ENCODE measurements at regions not wholly inside any gene's neighbourhood (a gene's known extent, or its start where the extent isn't known, plus 50 kb on each side); places are given as distances from the start of the nearest gene placed in this dataset.

GRCh38 chr13:112140366-112140765, 73.4 kb downstream of the SOX1 start:
- ATAC-seq (no peak), DNase-seq (no peak)
- TF ChIP-seq, protein P1, sequence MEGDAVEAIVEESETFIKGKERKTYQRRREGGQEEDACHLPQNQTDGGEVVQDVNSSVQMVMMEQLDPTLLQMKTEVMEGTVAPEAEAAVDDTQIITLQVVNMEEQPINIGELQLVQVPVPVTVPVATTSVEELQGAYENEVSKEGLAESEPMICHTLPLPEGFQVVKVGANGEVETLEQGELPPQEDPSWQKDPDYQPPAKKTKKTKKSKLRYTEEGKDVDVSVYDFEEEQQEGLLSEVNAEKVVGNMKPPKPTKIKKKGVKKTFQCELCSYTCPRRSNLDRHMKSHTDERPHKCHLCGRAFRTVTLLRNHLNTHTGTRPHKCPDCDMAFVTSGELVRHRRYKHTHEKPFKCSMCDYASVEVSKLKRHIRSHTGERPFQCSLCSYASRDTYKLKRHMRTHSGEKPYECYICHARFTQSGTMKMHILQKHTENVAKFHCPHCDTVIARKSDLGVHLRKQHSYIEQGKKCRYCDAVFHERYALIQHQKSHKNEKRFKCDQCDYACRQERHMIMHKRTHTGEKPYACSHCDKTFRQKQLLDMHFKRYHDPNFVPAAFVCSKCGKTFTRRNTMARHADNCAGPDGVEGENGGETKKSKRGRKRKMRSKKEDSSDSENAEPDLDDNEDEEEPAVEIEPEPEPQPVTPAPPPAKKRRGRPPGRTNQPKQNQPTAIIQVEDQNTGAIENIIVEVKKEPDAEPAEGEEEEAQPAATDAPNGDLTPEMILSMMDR (IDR thresholded peaks at IDR 0.05): no peak
- intact Hi-C loops (cut with DNase I): no loop called here
- no peaks in the 10 kb centered on the region for H3K4me1 ChIP-seq
- WGBS, 2 donors: 73 to 79% methylated on average over 7 of the region's 7 CpGs
- no peaks in the 10 kb centered on the region for H3K36me3 ChIP-seq
- no peak overlapping the region for H3K4me3 ChIP-seq
- H3K27me3 ChIP-seq: peaks cover 0 to 59% (median 36%) of the 10 kb centered on the region in 7 donors
- H3K9me3 ChIP-seq: no peaks in the 10 kb centered on the region
- H3K27ac ChIP-seq: no peak overlapping the region

DNA sequence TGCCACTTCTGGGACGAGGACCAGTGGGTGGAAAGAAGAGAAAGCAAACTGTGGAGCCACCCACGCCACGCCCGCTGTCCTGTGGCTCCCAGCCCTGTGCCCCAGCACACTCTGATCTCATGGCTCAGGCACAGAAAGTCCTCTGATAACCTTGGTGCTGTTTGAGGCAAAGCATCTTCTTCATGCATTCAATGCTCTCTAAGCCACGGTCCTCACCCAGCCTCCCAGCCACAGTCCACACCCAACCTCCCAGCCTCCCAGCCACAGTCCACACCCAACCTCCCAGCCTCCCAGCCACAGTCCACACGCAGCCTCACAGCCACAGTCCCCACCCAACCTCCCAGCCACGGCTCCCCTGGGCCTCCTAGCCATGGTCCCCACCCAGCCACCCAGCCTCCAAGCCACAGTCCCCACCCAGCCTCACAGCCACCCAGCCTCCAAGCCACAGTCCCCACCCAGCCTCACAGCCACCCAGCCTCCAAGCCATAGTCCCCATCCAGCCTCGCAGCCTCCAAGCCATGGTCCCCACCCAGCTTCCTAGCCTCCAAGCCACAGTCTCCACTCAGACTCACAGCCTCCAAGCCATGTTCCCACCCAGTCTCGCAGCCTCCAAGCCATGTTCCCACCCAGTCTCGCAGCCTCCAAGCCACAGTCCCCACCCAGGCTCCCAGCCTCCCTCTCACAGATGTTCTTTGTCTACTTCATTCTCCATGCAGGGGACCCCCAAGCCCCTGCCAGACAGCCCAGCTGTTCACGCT, 74.9 kb downstream of the SOX1 start:
- H3K36me3 ChIP-seq: no peaks in the 10 kb centered on the region
- intact Hi-C loops (cut with DNase I): no loop called here
- DNase-seq: no peak
- H3K27me3 ChIP-seq: peaks cover 0 to 48% (median 26%) of the 10 kb centered on the region in 7 donors
- H3K4me3 ChIP-seq: no peak overlapping the region
- WGBS, 2 donors: 79 to 82% methylated on average over 11 of the region's 11 CpGs
- TF ChIP-seq, protein P1 (IDR thresholded peaks at IDR 0.05): no peak
- H3K27ac ChIP-seq: no peak overlapping the region
- no peaks in the 10 kb centered on the region for H3K4me1 ChIP-seq
- no peaks in the 10 kb centered on the region for H3K9me3 ChIP-seq
- ATAC-seq: no peak

GRCh38 chr13:112142401-112142930, 75.5 kb downstream of the SOX1 start:
- no peak for DNase-seq
- intact Hi-C loops (cut with DNase I): no loop called here
- no peak overlapping the region for H3K4me3 ChIP-seq
- H3K9me3 ChIP-seq: no peaks in the 10 kb centered on the region
- H3K27ac ChIP-seq: no peak overlapping the region
- peaks cover 0 to 42% (median 20%) of the 10 kb centered on the region in 7 donors for H3K27me3 ChIP-seq
- H3K36me3 ChIP-seq: no peaks in the 10 kb centered on the region
- TF ChIP-seq, protein P1 (IDR thresholded peaks at IDR 0.05): no peak
- ATAC-seq: no peak
- no peaks in the 10 kb centered on the region for H3K4me1 ChIP-seq
- 75 to 82% methylated on average over 13 of the region's 13 CpGs for WGBS, 2 donors

- no peak for ATAC-seq
Measured at GRCh38 chr13:112143046-112143752, 76.2 kb downstream of the SOX1 start.

More at GRCh38 chr13:112143046-112143752, 76.2 kb downstream of the SOX1 start:
- peaks cover 0 to 35% (median 14%) of the 10 kb centered on the region in 7 donors for H3K27me3 ChIP-seq
- 81 to 83% methylated on average over 15 of the region's 15 CpGs for WGBS, 2 donors
- H3K4me1 ChIP-seq: no peaks in the 10 kb centered on the region
- no peak overlapping the region for H3K4me3 ChIP-seq
- intact Hi-C loops (cut with DNase I): no loop called here
- DNase-seq: no peak
- H3K27ac ChIP-seq: no peak overlapping the region
- H3K36me3 ChIP-seq: no peaks in the 10 kb centered on the region
- TF ChIP-seq, protein P1 (IDR thresholded peaks at IDR 0.05): no peak
- no peaks in the 10 kb centered on the region for H3K9me3 ChIP-seq
